ENCODE measurements at regions not wholly inside any gene's neighbourhood (a gene's known extent, or its start where the extent isn't known, plus 50 kb on each side); places are given as distances from the start of the nearest gene placed in this dataset.

GRCh38 chr3:110243081-110243480, 828.5 kb upstream of the NECTIN3 start:
- no peak for TF ChIP-seq CTCF (conservative IDR thresholded peaks at IDR 0.05; ENCODE audit: low read depth, low read length)
- no peak for TF ChIP-seq EZH2phosphoT487 (IDR thresholded peaks at IDR 0.05; ENCODE audit: borderline replicate concordance, low read length)
- no peak for TF ChIP-seq EZH2 (IDR thresholded peaks at IDR 0.05; ENCODE audit: low read length, unreplicated experiment)

Measured in PC-3 (cell line).